SK-MEL-5 (cell line): ENCODE measurements at regions not wholly inside any gene's neighbourhood (a gene's known extent, or its start where the extent isn't known, plus 50 kb on each side); places are given as distances from the start of the nearest gene placed in this dataset.
"Not testable (repeated sequence)": the region's sequence is repeated elsewhere in the genome, so short reads cannot be mapped to it uniquely, and the experiment has no call there.

Experiments
- DNase-seq: peaks from one replicate; pipeline ENCODE4 v3.0.0-alpha.2; 2016; ENCODE audit warnings: low read depth, low spot score
- in situ Hi-C: cut with HindIII; loops from 2 replicates; pipeline ENCODE4 v1.10.0; 2016; ENCODE audit warnings: low sequenced_read_pairs, high pct_unique_total_duplicates, low pct_unique_long_range_greater_than_20kb

- in situ Hi-C loops, result no loop called here
Observed at GRCh38 chr2:231869704-231870103, 56.5 kb downstream of the NPPC start.

GRCh38 chr2:231869016-231869415, 57.2 kb downstream of the NPPC start:
- in situ Hi-C loops, DNase-seq: not testable (repeated sequence)

More at GRCh38 chr2:231869704-231870103, 56.5 kb downstream of the NPPC start:
- no peak for DNase-seq

GRCh38 chr2:231866450-231866849, 59.7 kb downstream of the NPPC start:
- DNase-seq, result no peak
- in situ Hi-C loops, result no loop called here

DNA sequence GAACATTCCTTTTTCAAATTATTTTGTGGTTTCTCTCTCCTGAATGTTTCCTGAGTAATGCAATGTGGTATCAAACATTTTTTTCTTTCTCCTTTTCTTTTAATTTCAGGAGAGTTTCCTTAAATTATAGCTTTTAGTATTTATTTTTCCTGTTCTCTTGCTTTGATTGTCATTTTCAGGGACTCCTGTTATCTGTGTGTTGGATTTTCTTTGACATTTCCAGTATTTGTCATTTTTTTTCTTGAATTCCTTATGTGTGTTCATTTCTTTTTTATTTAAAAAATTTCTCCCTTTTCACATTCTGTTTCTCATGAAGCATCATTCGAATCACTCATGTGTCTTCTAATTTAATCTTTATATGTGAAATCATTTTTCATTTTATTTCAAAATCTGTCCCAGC, 61.0 kb downstream of the NPPC start:
- in situ Hi-C loops, result no loop called here

DNA sequence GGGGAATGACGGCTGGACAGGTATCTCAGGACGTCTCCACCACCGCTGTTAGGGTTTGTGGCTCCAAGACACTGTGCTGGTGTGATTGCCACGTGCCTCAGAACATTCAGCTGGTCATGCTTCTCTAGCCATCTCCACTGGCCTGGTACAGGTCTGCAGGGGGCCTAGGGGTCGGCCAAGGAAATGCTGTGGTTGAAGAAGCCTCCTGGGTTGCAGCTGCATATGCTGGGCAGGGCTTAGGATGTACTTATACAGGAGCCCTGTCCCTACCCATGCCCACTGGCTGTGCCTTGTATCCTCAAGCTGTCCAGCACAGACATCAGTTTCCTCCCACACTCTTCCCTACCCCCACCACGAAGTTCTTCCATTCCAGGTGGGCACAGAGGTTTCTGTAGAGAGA, 64.1 kb downstream of the NPPC start:
- in situ Hi-C loops, result no loop called here
- no peak for DNase-seq

More for the DNA sequence above, 61.0 kb downstream of the NPPC start:
- no peak for DNase-seq

DNA sequence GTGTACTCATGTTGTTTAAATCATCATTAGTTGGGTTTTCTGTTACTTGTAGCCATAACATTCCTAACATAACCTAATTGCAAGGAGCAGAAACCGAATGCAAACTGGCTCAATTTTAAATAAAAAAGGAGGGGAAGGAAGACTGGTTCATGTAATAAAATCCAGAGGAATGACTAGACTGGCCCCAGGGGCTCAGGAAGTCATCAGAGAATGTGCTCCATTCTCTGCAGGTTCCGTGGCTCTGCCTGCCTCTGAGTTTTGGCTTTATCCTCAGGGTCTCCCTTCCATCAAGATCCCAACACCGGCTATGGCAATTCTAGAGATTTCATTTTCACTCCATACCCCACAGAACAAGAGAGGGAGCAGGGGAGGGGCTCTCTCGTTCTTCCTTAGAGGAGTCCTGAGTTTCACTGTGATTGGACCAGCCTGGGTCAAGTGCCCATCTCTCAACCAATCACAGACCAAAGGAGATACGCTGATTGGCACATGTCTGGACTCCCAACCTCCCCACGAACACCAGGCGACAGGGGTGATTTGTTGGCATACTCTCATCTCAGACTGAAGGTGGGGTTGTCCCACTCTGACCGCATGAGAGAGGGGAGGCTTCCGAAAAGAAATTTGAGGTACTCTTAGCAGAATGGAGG, 64.8 kb downstream of the NPPC start:
- in situ Hi-C loops, result no loop called here
- DNase-seq, result peak; percentile 14
